K562 (cell line): ENCODE measurements at regions not wholly inside any gene's neighbourhood (a gene's known extent, or its start where the extent isn't known, plus 50 kb on each side); places are given as distances from the start of the nearest gene placed in this dataset.

Experiments used
- NRF1 ChIP-seq, 2 experiments: fragments of 450-650 bp; IDR thresholded peaks in 1 of 2; conservative IDR thresholded peaks in 1 of 2; 2 replicates each; pipeline ENCODE4 v1.6.1; 2014; ENCODE audit warnings: mild to moderate bottlenecking in 2 of 2
- ZNF274 ChIP-seq: IDR thresholded peaks from 2 replicates; pipeline ENCODE4 v1.6.1; 2011; ENCODE audit warnings: low read depth, mild to moderate bottlenecking, low read length, moderate library complexity, borderline replicate concordance

DNA sequence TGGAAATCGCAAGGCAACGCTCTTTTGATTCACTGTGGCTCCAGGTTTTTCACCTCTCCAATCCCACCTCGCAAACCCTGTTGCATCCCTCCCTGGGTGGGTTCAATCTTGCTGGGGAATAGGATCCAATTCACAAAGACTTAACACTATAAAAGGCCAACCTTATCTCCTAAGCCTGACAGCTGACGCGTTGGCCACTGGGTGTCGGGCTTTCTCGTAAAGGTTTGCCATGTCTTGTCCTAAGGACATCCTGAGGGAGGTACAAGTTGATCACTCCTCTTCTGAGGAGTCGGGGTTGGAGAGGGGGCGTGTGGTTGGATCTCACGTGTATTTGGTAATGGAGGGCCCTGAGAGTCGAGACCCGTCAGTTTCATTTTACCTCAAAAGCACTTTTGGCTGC lies 112.6 kb upstream of the FZD10 start:
- TF ChIP-seq ZNF274 (no peak), NRF1 (conservative IDR thresholded peaks at IDR 0.05 in 1 of 2, IDR thresholded peaks at IDR 0.05 in 1 of 2) (no peak)
